ENCODE measurements at regions not wholly inside any gene's neighbourhood (a gene's known extent, or its start where the extent isn't known, plus 50 kb on each side); places are given as distances from the start of the nearest gene placed in this dataset.
"Not testable (repeated sequence)": the region's sequence is repeated elsewhere in the genome, so short reads cannot be mapped to it uniquely, and the experiment has no call there.

- TF ChIP-seq CTCF (IDR thresholded peaks at IDR 0.05); REST (IDR thresholded peaks at IDR 0.05; ENCODE audit: insufficient read depth in 1 of 2, low read depth in 2 of 2, low read length in 1 of 2): not testable (repeated sequence)
These were observed 109.9 kb upstream of the WIPF3 start for GRCh38 chr7:29696402-29696801.

All from Panc1 (cell line).